OCI-LY7 (cell line): ENCODE measurements at regions not wholly inside any gene's neighbourhood (a gene's known extent, or its start where the extent isn't known, plus 50 kb on each side); places are given as distances from the start of the nearest gene placed in this dataset.
"Not testable (repeated sequence)": the region's sequence is repeated elsewhere in the genome, so short reads cannot be mapped to it uniquely, and the experiment has no call there.

Experiments
- BruUV-seq: library from RNA; stranded (reverse); fragments of 400-500 nt; replicated peaks from 2 replicates; lab custom pipeline; 2021; lab: Mats Ljungman, UMichigan
- CTCF ChIA-PET: fragments of 300-600 bp; sonication (Branson Sonifier 250); formaldehyde crosslinking; loops from one replicate; lab custom pipeline; 2022; ENCODE audit warnings: antibody characterized with exemption; ENCODE audit not compliant: unreplicated experiment; lab: Charles Lee
- POLR2A ChIA-PET: fragments of 300-600 bp; sonication (Branson Sonifier 250); formaldehyde crosslinking; loops from one replicate; lab custom pipeline; 2022; ENCODE audit warnings: antibody characterized with exemption; lab: Charles Lee
- DNase-seq: peaks from one replicate; pipeline ENCODE4 v3.0.0-alpha.2; 2015; ENCODE audit warnings: low spot score
- H2AFZ ChIP-seq: fragments of 200-600 bp; sonication (generic), shearing (Covaris generic); 2 replicates; pipeline ENCODE4 v1.6.1; 2014; ENCODE audit warnings: mild to moderate bottlenecking, antibody characterized with exemption, low read length, moderate library complexity
- H3K27ac ChIP-seq: fragments of 200-600 bp; sonication (generic); 2 replicates; pipeline ENCODE4 v1.5.1; 2014; ENCODE audit warnings: mixed run types, low read depth, mild to moderate bottlenecking, moderate library complexity, low read length, inconsistent platforms; ENCODE audit not compliant: poor library complexity, severe bottlenecking
- H3K36me3 ChIP-seq: fragments of 200-600 bp; sonication (generic); 2 replicates; pipeline ENCODE4 v1.6.1; 2014; ENCODE audit warnings: mild to moderate bottlenecking, antibody characterized with exemption, low read length, moderate library complexity, mixed read lengths; ENCODE audit not compliant: insufficient read depth
- H3K4me1 ChIP-seq: fragments of 200-600 bp; sonication (generic); 2 replicates; pipeline ENCODE4 v1.5.1; 2014; ENCODE audit warnings: mild to moderate bottlenecking, low read length; ENCODE audit not compliant: insufficient read depth, poor library complexity, severe bottlenecking
- H3K4me2 ChIP-seq: fragments of 200-600 bp; sonication (generic); 2 replicates; pipeline ENCODE4 v1.6.1; 2014; ENCODE audit warnings: mild to moderate bottlenecking, low read length
- H3K4me3 ChIP-seq: fragments of 200-600 bp; sonication (generic); 2 replicates; pipeline ENCODE4 v1.5.1; 2014; ENCODE audit warnings: mild to moderate bottlenecking, low read depth, low read length; ENCODE audit not compliant: poor library complexity, severe bottlenecking
- H3K79me2 ChIP-seq: fragments of 200-600 bp; sonication (generic); 2 replicates; pipeline ENCODE4 v1.6.1; 2016; ENCODE audit warnings: low read depth, mild to moderate bottlenecking, low read length, moderate library complexity, mixed read lengths; ENCODE audit not compliant: insufficient read depth
- H3K9me2 ChIP-seq: fragments of 200-600 bp; sonication (generic); 2 replicates; pipeline ENCODE4 v1.6.1; 2016; ENCODE audit warnings: mild to moderate bottlenecking, low read length, mixed read lengths; ENCODE audit not compliant: insufficient read depth
- H3K9me3 ChIP-seq: fragments of 200-600 bp; sonication (generic); 2 replicates; pipeline ENCODE4 v1.6.1; 2014; ENCODE audit warnings: mild to moderate bottlenecking, mixed run types, low read length, mixed read lengths
- H4K20me1 ChIP-seq: fragments of 200-600 bp; sonication (generic); 2 replicates; pipeline ENCODE4 v1.6.1; 2014; ENCODE audit warnings: mild to moderate bottlenecking, antibody characterized with exemption, low read length, moderate library complexity, mixed read lengths; ENCODE audit not compliant: insufficient read depth
- CTCF ChIP-seq: fragments of 200-600 bp; sonication (generic); conservative IDR thresholded peaks from 2 replicates; pipeline ENCODE4 v1.5.1; 2014; ENCODE audit warnings: mild to moderate bottlenecking, antibody characterized with exemption, low read length, moderate library complexity, mixed read lengths
- EZH2phosphoT487 ChIP-seq: fragments of 200-600 bp; sonication (generic); IDR thresholded peaks from 2 replicates; pipeline ENCODE4 v1.6.1; 2018; ENCODE audit warnings: low read depth, borderline replicate concordance, mild to moderate bottlenecking, mixed run types, antibody characterized with exemption, low read length, moderate library complexity, mixed read lengths
- intact Hi-C: fragments of 100-400 bp; cut with micrococcal nuclease; formaldehyde crosslinking; loops from one replicate; pipeline ENCODE4 v1.10.0; 2022; ENCODE audit not compliant: unreplicated experiment

- H3K79me2 ChIP-seq: no peaks in the 10 kb centered on the region
- no peaks in the 10 kb centered on the region for H3K36me3 ChIP-seq
- no peaks in the 10 kb centered on the region for H3K9me3 ChIP-seq
- ChIA-PET CTCF (no interaction called here), POLR2A (no interaction called here)
- H3K4me1 ChIP-seq: no peaks in the 10 kb centered on the region
- H3K4me2 ChIP-seq: no peak overlapping the region
- H3K4me3 ChIP-seq: no peak overlapping the region
- no peaks in the 10 kb centered on the region for H3K9me2 ChIP-seq
- no TSS peak for BruUV-seq
- H3K27ac ChIP-seq: no peak overlapping the region
- H4K20me1 ChIP-seq: no peaks in the 10 kb centered on the region
- intact Hi-C loops: no loop called here
- no peak overlapping the region for H2AFZ ChIP-seq
- DNase-seq: no peak
- no peak for TF ChIP-seq CTCF
- TF ChIP-seq EZH2phosphoT487: no peak
Observed at GRCh38 chrX:116321711-116322110, 114.7 kb upstream of the SLC6A14 start.

GRCh38 chrX:116332026-116332425 lies 104.4 kb upstream of the SLC6A14 start:
- CTCF ChIA-PET, H2AFZ ChIP-seq, H3K9me2 ChIP-seq, BruUV-seq, H3K4me2 ChIP-seq, H3K9me3 ChIP-seq, H3K4me1 ChIP-seq, H3K4me3 ChIP-seq, POLR2A ChIA-PET, H3K79me2 ChIP-seq, H3K27ac ChIP-seq, H3K36me3 ChIP-seq, H4K20me1 ChIP-seq, intact Hi-C loops, DNase-seq: not testable (repeated sequence)

- H3K36me3 ChIP-seq, H3K4me3 ChIP-seq, H3K4me1 ChIP-seq, CTCF ChIA-PET, BruUV-seq, POLR2A ChIA-PET, DNase-seq, H3K9me3 ChIP-seq, H4K20me1 ChIP-seq, H3K4me2 ChIP-seq, H2AFZ ChIP-seq, H3K9me2 ChIP-seq, intact Hi-C loops, H3K79me2 ChIP-seq, H3K27ac ChIP-seq: not testable (repeated sequence)
Observed at GRCh38 chrX:116334797-116335196, 101.6 kb upstream of the SLC6A14 start.

GRCh38 chrX:116339407-116339806 lies 97.0 kb upstream of the SLC6A14 start:
- no peaks in the 10 kb centered on the region for H3K36me3 ChIP-seq
- BruUV-seq: no TSS peak
- H3K27ac ChIP-seq: no peak overlapping the region
- H3K79me2 ChIP-seq: no peaks in the 10 kb centered on the region
- intact Hi-C loops: no loop called here
- H3K9me3 ChIP-seq: no peaks in the 10 kb centered on the region
- no peak for TF ChIP-seq EZH2phosphoT487
- no peak for TF ChIP-seq CTCF
- H3K4me1 ChIP-seq: no peaks in the 10 kb centered on the region
- CTCF ChIA-PET: no interaction called here
- H4K20me1 ChIP-seq: no peaks in the 10 kb centered on the region
- H3K4me2 ChIP-seq: no peak overlapping the region
- POLR2A ChIA-PET: no interaction called here
- H3K4me3 ChIP-seq: no peak overlapping the region
- H2AFZ ChIP-seq: no peak overlapping the region
- H3K9me2 ChIP-seq: no peaks in the 10 kb centered on the region
- DNase-seq: no peak
